B cell (primary cell): ENCODE measurements at regions not wholly inside any gene's neighbourhood (a gene's known extent, or its start where the extent isn't known, plus 50 kb on each side); places are given as distances from the start of the nearest gene placed in this dataset.

Source experiments
- ATAC-seq: fragments of 200-7000 bp; cut with Tn5 transposase; one replicate; pipeline ENCODE4 v1.10.0; 2021; ENCODE audit warnings: low read depth, mild to moderate bottlenecking, moderate number of reproducible peaks, moderate library complexity
- CTCF ChIA-PET: fragments of 350-600 bp; sonication (Branson Sonifier 250); formaldehyde crosslinking; loops from one replicate; lab custom pipeline; 2021; ENCODE audit warnings: antibody characterized with exemption, inconsistent platforms; lab: Charles Lee
- POLR2A ChIA-PET: fragments of 350-600 bp; sonication (Branson Sonifier 250); formaldehyde crosslinking; loops from one replicate; lab custom pipeline; 2021; ENCODE audit warnings: antibody characterized with exemption; lab: Charles Lee
- DNase-seq: peaks from one replicate; pipeline ENCODE4 v3.0.0; 2013
- H2AFZ ChIP-seq: 2 replicates; pipeline ENCODE4 v1.6.1; 2012; ENCODE audit warnings: mild to moderate bottlenecking, low read depth, low read length; ENCODE audit not compliant: insufficient read depth, poor library complexity, severe bottlenecking
- H3K27ac ChIP-seq, 2 donors: 1 replicate in 1 of 2; 2 replicates in 1 of 2; pipeline ENCODE4 v1.5.1; 2012 to 2013; ENCODE audit warnings: low read length in 2 of 2, mild to moderate bottlenecking in 2 of 2, moderate library complexity in 1 of 2
- H3K27me3 ChIP-seq, 4 experiments: fragments of 200-600 bp in 1 of 4; sonication (generic) in 1 of 4; replicated peaks in 1 of 4; 1 replicate in 2 of 4; 2 replicates in 2 of 4; pipeline versions ENCODE4 v1.6.1 to v1.7.0; 2013 to 2016; ENCODE audit warnings: low read length in 3 of 4, mild to moderate bottlenecking in 2 of 4, mixed read lengths in 1 of 4, moderate library complexity in 1 of 4; ENCODE audit not compliant: insufficient read depth in 4 of 4, control insufficient read depth in 3 of 4; ENCODE audit errors: control extremely low read depth in 1 of 4
- H3K36me3 ChIP-seq, 2 experiments: replicated peaks in 1 of 2; 1 replicate in 1 of 2; 2 replicates in 1 of 2; pipeline versions ENCODE4 v1.6.1 to v1.7.1; 2013; ENCODE audit warnings: low read length in 1 of 2; ENCODE audit not compliant: insufficient read depth in 2 of 2, control insufficient read depth in 1 of 2; ENCODE audit errors: control extremely low read depth in 1 of 2, extremely low read depth in 1 of 2
- H3K4me1 ChIP-seq, 2 donors: fragments of 200-600 bp in 1 of 2; sonication (generic) in 1 of 2; 1 replicate in 1 of 2; 2 replicates in 1 of 2; pipeline versions ENCODE4 v1.5.1 to v1.6.1; 2013 to 2017; ENCODE audit warnings: low read length in 2 of 2; ENCODE audit not compliant: control insufficient read depth in 2 of 2, insufficient read depth in 2 of 2
- H3K4me2 ChIP-seq: replicated peaks from 2 replicates; pipeline ENCODE3; 2012; ENCODE audit warnings: mild to moderate bottlenecking, low read depth, low read length; ENCODE audit not compliant: poor library complexity, severe bottlenecking
- H3K4me3 ChIP-seq, 5 experiments: fragments of 200-600 bp in 1 of 5; sonication (generic) in 1 of 5; 1 replicate in 3 of 5; 2 replicates in 2 of 5; pipeline versions ENCODE4 v1.5.1 to v1.7.0; 2011 to 2016; ENCODE audit warnings: low read length in 4 of 5, mild to moderate bottlenecking in 4 of 5, low read depth in 2 of 5, control low read depth in 1 of 5, moderate library complexity in 1 of 5; ENCODE audit not compliant: insufficient read depth in 1 of 5; ENCODE audit errors: control extremely low read depth in 1 of 5, extremely low read depth in 1 of 5
- H3K79me2 ChIP-seq: fragments of 200-600 bp; sonication (generic); one replicate; pipeline ENCODE4 v1.6.0; 2016; ENCODE audit warnings: low read length; ENCODE audit not compliant: control insufficient read depth, insufficient read depth
- H3K9ac ChIP-seq: fragments of 200-600 bp; sonication (generic); 2 replicates; pipeline ENCODE4 v1.6.1; 2017; ENCODE audit warnings: mild to moderate bottlenecking, low read length, moderate library complexity
- H3K9me3 ChIP-seq, 3 donors: one replicate each; pipeline versions ENCODE4 v1.6.1 to v1.7.1; 2013; ENCODE audit warnings: low read length in 2 of 3; ENCODE audit not compliant: control insufficient read depth in 2 of 3, insufficient read depth in 1 of 3; ENCODE audit errors: control extremely low read depth in 1 of 3
- H4K20me1 ChIP-seq: 2 replicates; pipeline ENCODE4 v1.6.0; 2012; ENCODE audit warnings: mild to moderate bottlenecking, low read length; ENCODE audit not compliant: insufficient read depth, control insufficient read depth, poor library complexity, severe bottlenecking
- H3K27ac Mint-ChIP-seq: one replicate; pipeline ENCODE4 v1.8.0; 2021; ENCODE audit warnings: mixed read lengths
- H3K27me3 Mint-ChIP-seq: one replicate; pipeline ENCODE4 v1.8.0; 2021; ENCODE audit warnings: mixed read lengths
- H3K4me1 Mint-ChIP-seq: one replicate; pipeline ENCODE4 v1.8.0; 2021; ENCODE audit warnings: mixed read lengths
- H3K4me3 Mint-ChIP-seq: one replicate; pipeline ENCODE4 v1.8.0; 2021; ENCODE audit warnings: mixed read lengths
- H3K9me3 Mint-ChIP-seq: one replicate; pipeline ENCODE4 v1.8.0; 2022; ENCODE audit warnings: mixed read lengths; ENCODE audit not compliant: insufficient read depth
- CTCF ChIP-seq: fragments of 200-600 bp; IDR thresholded peaks from one replicate; pipeline ENCODE4 v1.8.0; 2022; ENCODE audit warnings: antibody characterized with exemption, mild to moderate bottlenecking
- EZH2 ChIP-seq: IDR thresholded peaks from 2 replicates; pipeline ENCODE4 v1.6.1; 2012; ENCODE audit warnings: borderline replicate concordance, low read depth, mild to moderate bottlenecking, moderate library complexity, low read length; ENCODE audit not compliant: insufficient read depth, poor library complexity, severe bottlenecking
- WGBS: methylation state at CpG from one replicate; pipeline ENCODE4 v1.1.5; 2013; ENCODE audit warnings: missing lambda C conversion rate; ENCODE audit not compliant: insufficient coverage; 5-methylcytosine and 5-hydroxymethylcytosine counted together
- intact Hi-C: fragments of 100-400 bp; cut with micrococcal nuclease; formaldehyde crosslinking; loops from one replicate; pipeline ENCODE4 v1.10.0; 2022

- Histone ChIP-seq H3K4me2 (no peak overlapping the region), H3K9ac (no peak overlapping the region), H3K9me3 (peaks cover 0 to 8% (median 7%) of the 10 kb centered on the region in 3 donors), H3K79me2 (no peaks in the 10 kb centered on the region), H3K4me3 (no peak overlapping the region), H3K27me3 (no peaks in the 10 kb centered on the region), H3K36me3 (no peaks in the 10 kb centered on the region), H3K4me1 (no peaks in the 10 kb centered on the region), H4K20me1 (no peaks in the 10 kb centered on the region), H2AFZ (no peak overlapping the region), H3K27ac (no peak overlapping the region)
- ATAC-seq (no peak), DNase-seq (no peak)
- WGBS = 100% methylated on average over 2 of the region's 4 CpGs
- ChIA-PET POLR2A (no interaction called here), CTCF (no interaction called here)
- Mint-ChIP-seq H3K27ac (no peak overlapping the region), H3K9me3 (peaks cover 4% of the 10 kb centered on the region), H3K4me3 (no peak overlapping the region), H3K27me3 (peaks cover 10% of the 10 kb centered on the region), H3K4me1 (no peaks in the 10 kb centered on the region)
- TF ChIP-seq CTCF = no peak
- no peak for TF ChIP-seq EZH2
- intact Hi-C loops = no loop called here
Observed at GRCh38 chr2:33666879-33667278, 67.8 kb upstream of the FAM98A start.

DNA sequence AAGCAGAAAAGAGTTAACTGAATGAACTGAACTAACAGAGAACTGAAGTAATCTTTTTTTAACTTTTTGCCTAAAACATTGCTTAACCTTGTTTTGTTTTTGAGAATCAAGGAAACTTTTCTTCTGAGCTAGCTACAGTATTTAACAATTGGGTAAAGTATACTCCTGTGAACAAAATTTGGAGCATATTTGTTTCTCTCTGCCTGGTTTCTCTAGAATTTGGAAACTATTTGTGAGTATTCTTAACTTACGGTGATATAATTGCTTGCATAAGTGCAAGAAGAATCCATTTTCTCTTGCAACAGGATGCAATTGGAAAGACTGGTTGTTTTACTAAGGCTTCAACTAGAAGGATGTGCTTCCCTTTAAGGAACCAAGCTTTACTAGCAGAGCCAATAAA lies 65.9 kb upstream of the FAM98A start:
- intact Hi-C loops = no loop called here
- H3K27ac ChIP-seq = no peak overlapping the region
- TF ChIP-seq CTCF (no peak), EZH2 (no peak)
- ATAC-seq (no peak), DNase-seq (no peak)
- H3K9me3 ChIP-seq = peaks cover 0 to 8% (median 7%) of the 10 kb centered on the region in 3 donors
- no peaks in the 10 kb centered on the region for H3K27me3 ChIP-seq
- H2AFZ ChIP-seq = no peak overlapping the region
- no peak overlapping the region for H3K4me2 ChIP-seq
- Mint-ChIP-seq H3K4me3 (no peak overlapping the region), H3K4me1 (no peaks in the 10 kb centered on the region), H3K27ac (no peak overlapping the region), H3K27me3 (peaks cover 3% of the 10 kb centered on the region), H3K9me3 (peaks cover 4% of the 10 kb centered on the region)
- no peaks in the 10 kb centered on the region for H4K20me1 ChIP-seq
- CTCF ChIA-PET = no interaction called here
- H3K79me2 ChIP-seq = no peaks in the 10 kb centered on the region
- no peaks in the 10 kb centered on the region for H3K36me3 ChIP-seq
- H3K4me3 ChIP-seq = no peak overlapping the region
- POLR2A ChIA-PET = no interaction called here
- H3K4me1 ChIP-seq = no peaks in the 10 kb centered on the region
- 100% methylated on average over 1 of the region's 1 CpG for WGBS
- no peak overlapping the region for H3K9ac ChIP-seq
